Thoracic aorta (tissue), 2 donors: ENCODE measurements at regions not wholly inside any gene's neighbourhood (a gene's known extent, or its start where the extent isn't known, plus 50 kb on each side); places are given as distances from the start of the nearest gene placed in this dataset.

Source experiments
- ATAC-seq: fragments of 150-250 bp; one replicate; pipeline ENCODE4 v1.8.0; 2017; ENCODE audit warnings: low read depth; ENCODE audit not compliant: insufficient number of reproducible peaks, low FRiP score
- DNase-seq: peaks from one replicate; pipeline ENCODE4 v3.0.0-alpha.2; 2020; ENCODE audit warnings: low spot score
- H3K27ac ChIP-seq, 2 donors: fragments of 200-600 bp; sonication (generic); 1 replicate in 1 of 2; 2 replicates in 1 of 2; pipeline ENCODE4 v1.5.1; 2016; ENCODE audit warnings: mild to moderate bottlenecking in 2 of 2, moderate library complexity in 2 of 2
- H3K27me3 ChIP-seq: fragments of 200-600 bp; sonication (generic); replicated peaks from 2 replicates; pipeline ENCODE4 v1.6.0; 2016; ENCODE audit warnings: mild to moderate bottlenecking; ENCODE audit not compliant: insufficient read depth
- H3K36me3 ChIP-seq: fragments of 200-600 bp; sonication (generic); one replicate; pipeline ENCODE4 v1.5.1; 2016
- H3K4me1 ChIP-seq, 2 donors: fragments of 200-600 bp; sonication (generic); 1 replicate in 1 of 2; 2 replicates in 1 of 2; pipeline versions ENCODE4 v1.5.1 to v1.6.0; 2016; ENCODE audit warnings: low read depth in 2 of 2, mild to moderate bottlenecking in 1 of 2; ENCODE audit not compliant: control insufficient read depth in 1 of 2
- H3K4me3 ChIP-seq: fragments of 200-600 bp; sonication (generic); 2 replicates; pipeline ENCODE4 v1.5.1; 2016; ENCODE audit warnings: mild to moderate bottlenecking
- H3K9me3 ChIP-seq: fragments of 200-600 bp; sonication (generic); 2 replicates; pipeline ENCODE4 v1.5.1; 2016
- CTCF ChIP-seq: fragments of 200-600 bp; sonication (generic); IDR thresholded peaks from one replicate; pipeline ENCODE4 v1.5.1; 2019; ENCODE audit warnings: antibody characterized with exemption

- Histone ChIP-seq H3K4me3 (no peak overlapping the region), H3K27ac (no peak overlapping the region), H3K27me3 (no peaks in the 10 kb centered on the region), H3K9me3 (no peaks in the 10 kb centered on the region), H3K4me1 (no peaks in the 10 kb centered on the region), H3K36me3 (no peaks in the 10 kb centered on the region)
- TF ChIP-seq CTCF, result no peak
- ATAC-seq (no peak), DNase-seq (no peak)
Observed at GRCh38 chr2:221096706-221097567, 475.2 kb downstream of the EPHA4 start.

- Histone ChIP-seq H3K27ac (no peak overlapping the region), H3K4me3 (no peak overlapping the region), H3K9me3 (no peaks in the 10 kb centered on the region), H3K36me3 (no peaks in the 10 kb centered on the region), H3K4me1 (peaks cover 0 to 2% of the 10 kb centered on the region in 2 donors), H3K27me3 (no peaks in the 10 kb centered on the region)
- DNase-seq (no peak), ATAC-seq (no peak)
- no peak for TF ChIP-seq CTCF
Observed at GRCh38 chr2:221097568-221097915, 474.6 kb downstream of the EPHA4 start.

- H3K36me3 ChIP-seq, result no peaks in the 10 kb centered on the region
- no peak for DNase-seq
Observed at GRCh38 chr2:221097949-221098348, 474.2 kb downstream of the EPHA4 start.

GRCh38 chr2:221100467-221101089 is 471.5 kb downstream of the EPHA4 start:
- no peaks in the 10 kb centered on the region for H3K9me3 ChIP-seq
- no peak overlapping the region for H3K27ac ChIP-seq
- TF ChIP-seq CTCF, result no peak
- DNase-seq (no peak), ATAC-seq (no peak)
- no peak overlapping the region for H3K4me3 ChIP-seq
- no peaks in the 10 kb centered on the region for H3K36me3 ChIP-seq
- peaks cover 3 to 27% of the 10 kb centered on the region in 2 donors for H3K4me1 ChIP-seq
- H3K27me3 ChIP-seq, result no peaks in the 10 kb centered on the region

More at GRCh38 chr2:221097949-221098348, 474.2 kb downstream of the EPHA4 start:
- no peak for ATAC-seq
- no peaks in the 10 kb centered on the region for H3K27me3 ChIP-seq
- no peak overlapping the region for H3K27ac ChIP-seq
- no peak for TF ChIP-seq CTCF
- H3K9me3 ChIP-seq, result no peaks in the 10 kb centered on the region
- H3K4me1 ChIP-seq, result peaks cover 0 to 6% of the 10 kb centered on the region in 2 donors
- no peak overlapping the region for H3K4me3 ChIP-seq

- peak overlapping the region in 1 of 2 donors; percentile 20 for H3K27ac ChIP-seq
- no peak for TF ChIP-seq CTCF
- ATAC-seq, result no peak
Observed at GRCh38 chr2:221102896-221103688, 469.0 kb downstream of the EPHA4 start.

More at GRCh38 chr2:221102896-221103688, 469.0 kb downstream of the EPHA4 start:
- DNase-seq, result no peak
- H3K36me3 ChIP-seq, result no peaks in the 10 kb centered on the region
- no peaks in the 10 kb centered on the region for H3K9me3 ChIP-seq
- no peak overlapping the region for H3K4me3 ChIP-seq
- peaks cover 3 to 27% of the 10 kb centered on the region in 2 donors for H3K4me1 ChIP-seq
- H3K27me3 ChIP-seq, result no peaks in the 10 kb centered on the region
